Muscle of back (tissue), 3 donors: ENCODE measurements at regions not wholly inside any gene's neighbourhood (a gene's known extent, or its start where the extent isn't known, plus 50 kb on each side); places are given as distances from the start of the nearest gene placed in this dataset.

Experiments
- DNase-seq, 3 donors: peaks; one replicate each; pipeline versions ENCODE4 v3.0.0 to v3.0.0-alpha.2; 2013

DNA sequence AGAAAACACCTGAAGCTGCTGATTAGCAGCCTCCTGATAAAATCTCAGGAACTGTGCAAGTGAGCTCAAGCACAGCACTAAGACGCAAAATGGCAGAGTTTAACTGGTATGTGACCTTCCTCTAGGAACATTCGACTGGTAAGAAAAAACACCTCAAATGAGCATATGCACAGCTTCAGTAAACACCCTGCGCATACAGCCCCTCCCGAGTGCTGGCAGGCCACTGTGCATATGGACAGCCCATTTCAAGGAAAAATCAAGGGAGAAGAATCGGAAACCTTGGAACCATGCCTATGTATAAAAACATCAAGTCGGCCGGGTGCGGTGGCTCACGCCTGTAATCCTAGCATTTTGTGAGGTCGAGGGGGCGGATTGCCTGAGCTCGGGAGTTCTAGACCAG is 227.9 kb upstream of the PABPC5 start:
- peak in 1 of 3 donors; percentile 0 for DNase-seq
